Large intestine (tissue), 3 donors: ENCODE measurements at regions not wholly inside any gene's neighbourhood (a gene's known extent, or its start where the extent isn't known, plus 50 kb on each side); places are given as distances from the start of the nearest gene placed in this dataset.
"Not testable (repeated sequence)": the region's sequence is repeated elsewhere in the genome, so short reads cannot be mapped to it uniquely, and the experiment has no call there.

Source experiments
- DNase-seq, 2 donors: peaks; one replicate each; pipeline versions ENCODE4 v3.0.0 to v3.0.0-alpha.2; 2013
- H3K27ac ChIP-seq: one replicate; pipeline ENCODE4 v1.5.1; 2013; ENCODE audit warnings: low read length
- H3K27me3 ChIP-seq: 2 replicates; pipeline ENCODE4 v1.6.1; 2013; ENCODE audit warnings: low read length; ENCODE audit not compliant: control insufficient read depth, insufficient read depth
- H3K36me3 ChIP-seq: 2 replicates; pipeline ENCODE4 v1.6.1; 2013; ENCODE audit warnings: low read length; ENCODE audit not compliant: control insufficient read depth, insufficient read depth
- H3K4me1 ChIP-seq: one replicate; pipeline ENCODE4 v1.6.1; 2013; ENCODE audit warnings: low read length; ENCODE audit not compliant: control insufficient read depth, insufficient read depth
- H3K4me3 ChIP-seq: one replicate; pipeline ENCODE4 v1.5.1; 2013; ENCODE audit warnings: low read length
- H3K9me3 ChIP-seq: one replicate; pipeline ENCODE4 v1.6.1; 2013; ENCODE audit warnings: mild to moderate bottlenecking, low read depth, low read length, moderate library complexity; ENCODE audit not compliant: control insufficient read depth
- WGBS: methylation state at CpG from one replicate; pipeline ENCODE4 v1.1.5; 2013; ENCODE audit warnings: low lambda C conversion rate; ENCODE audit not compliant: insufficient coverage; 5-methylcytosine and 5-hydroxymethylcytosine counted together

DNA sequence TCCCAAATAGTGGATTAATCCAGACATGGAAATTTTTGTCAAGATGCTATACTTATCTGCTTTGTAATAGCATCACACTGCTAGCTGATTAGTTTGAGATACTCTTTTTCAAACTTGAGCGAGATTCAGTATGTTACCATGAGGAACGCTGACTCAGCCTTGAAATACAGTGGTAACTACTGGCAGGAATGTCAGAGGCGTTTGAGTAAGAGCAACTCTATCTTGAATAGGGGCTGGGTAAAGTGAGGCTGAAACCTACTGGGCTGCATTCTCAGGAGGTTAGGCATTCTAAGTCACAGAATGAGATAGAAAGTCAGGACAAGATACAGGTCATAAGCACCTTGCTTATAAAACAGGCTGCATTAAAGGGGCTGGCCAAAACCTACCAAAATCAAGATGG is 2519.6 kb downstream of the ARAP2 start:
- WGBS = no CpG with 5 or more reads among the region's 3 CpGs
- Histone ChIP-seq H3K27ac (no peak overlapping the region), H3K36me3 (no peaks in the 10 kb centered on the region), H3K9me3 (no peaks in the 10 kb centered on the region), H3K4me3 (no peak overlapping the region), H3K27me3 (no peaks in the 10 kb centered on the region), H3K4me1 (no peaks in the 10 kb centered on the region)
- no peak for DNase-seq

GRCh38 chr4:33725861-33726260 is 2518.5 kb downstream of the ARAP2 start:
- no peak for DNase-seq
- Histone ChIP-seq H3K36me3 (no peaks in the 10 kb centered on the region), H3K27ac (no peak overlapping the region), H3K4me1 (no peaks in the 10 kb centered on the region), H3K4me3 (no peak overlapping the region), H3K27me3 (no peaks in the 10 kb centered on the region), H3K9me3 (no peaks in the 10 kb centered on the region)
- no CpG with 5 or more reads among the region's 2 CpGs for WGBS

- DNase-seq = no peak
- H3K36me3 ChIP-seq = no peaks in the 10 kb centered on the region
- H3K4me1 ChIP-seq = no peaks in the 10 kb centered on the region
- no peaks in the 10 kb centered on the region for H3K27me3 ChIP-seq
- H3K27ac ChIP-seq = no peak overlapping the region
- no peak overlapping the region for H3K4me3 ChIP-seq
- 67% methylated on average over 1 of the region's 2 CpGs for WGBS
- H3K9me3 ChIP-seq = no peaks in the 10 kb centered on the region
Observed at GRCh38 chr4:33737726-33738125, 2506.6 kb downstream of the ARAP2 start.

GRCh38 chr4:33739884-33740632 is 2504.3 kb downstream of the ARAP2 start:
- 70% methylated on average over 2 of the region's 10 CpGs for WGBS

DNA sequence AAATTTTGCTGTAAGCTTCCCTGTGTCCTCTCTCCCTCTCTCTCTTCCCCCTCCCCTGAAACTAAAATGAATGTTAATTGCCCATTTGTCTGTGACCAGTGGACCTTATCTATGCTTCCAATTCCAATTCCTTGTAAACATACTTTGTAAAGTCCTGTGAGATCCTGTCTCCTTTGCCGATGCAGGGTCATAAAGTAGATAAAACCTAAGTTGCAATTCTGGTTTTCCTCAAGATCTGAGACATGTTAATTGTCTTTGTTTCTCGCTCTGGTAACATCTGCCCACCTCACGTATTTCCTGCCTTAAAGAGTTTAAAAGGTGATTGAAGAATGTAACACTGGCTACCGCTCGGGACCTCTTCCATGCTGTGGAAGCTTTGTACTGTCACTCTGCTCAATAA is 2503.4 kb downstream of the ARAP2 start:
- not testable (repeated sequence) for H3K4me1 ChIP-seq, H3K27ac ChIP-seq, H3K27me3 ChIP-seq, H3K4me3 ChIP-seq, H3K36me3 ChIP-seq, DNase-seq, H3K9me3 ChIP-seq
- WGBS = no CpG with 5 or more reads among the region's 5 CpGs

More at GRCh38 chr4:33739884-33740632, 2504.3 kb downstream of the ARAP2 start:
- Histone ChIP-seq H3K27ac (no peak overlapping the region), H3K4me3 (no peak overlapping the region), H3K9me3 (no peaks in the 10 kb centered on the region), H3K36me3 (no peaks in the 10 kb centered on the region), H3K4me1 (no peaks in the 10 kb centered on the region), H3K27me3 (no peaks in the 10 kb centered on the region)
- no peak for DNase-seq

- Histone ChIP-seq H3K27ac (no peak overlapping the region), H3K4me1 (no peaks in the 10 kb centered on the region), H3K9me3 (no peaks in the 10 kb centered on the region), H3K36me3 (no peaks in the 10 kb centered on the region), H3K4me3 (no peak overlapping the region), H3K27me3 (no peaks in the 10 kb centered on the region)
- WGBS = 100% methylated on average over 1 of the region's 2 CpGs
- no peak for DNase-seq
Observed at GRCh38 chr4:33746979-33747378, 2497.3 kb downstream of the ARAP2 start.

GRCh38 chr4:33751050-33751449 is 2493.3 kb downstream of the ARAP2 start:
- H3K4me1 ChIP-seq = no peaks in the 10 kb centered on the region
- H3K27ac ChIP-seq = no peak overlapping the region
- 100% methylated on average over 1 of the region's 3 CpGs for WGBS
- no peaks in the 10 kb centered on the region for H3K9me3 ChIP-seq
- H3K36me3 ChIP-seq = no peaks in the 10 kb centered on the region
- H3K27me3 ChIP-seq = no peaks in the 10 kb centered on the region
- no peak for DNase-seq
- no peak overlapping the region for H3K4me3 ChIP-seq

DNA sequence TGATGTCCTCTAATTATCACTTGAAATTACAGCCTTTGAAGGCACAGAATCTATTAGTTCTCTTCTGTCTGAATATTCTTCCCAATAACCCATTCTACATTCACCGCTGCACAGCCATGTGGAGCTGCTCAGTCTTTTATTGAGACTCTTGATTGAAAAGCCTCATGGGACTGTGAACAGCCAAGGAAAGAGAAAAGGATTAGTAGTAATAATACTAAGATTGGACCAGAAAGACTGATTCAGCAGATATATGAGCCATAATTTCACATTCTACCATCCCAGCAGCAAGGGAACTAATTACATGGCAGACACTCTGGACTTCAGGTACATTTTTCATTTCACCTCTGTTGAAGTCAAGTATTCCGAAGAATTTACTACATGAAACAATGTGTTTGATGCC is 2471.7 kb downstream of the ARAP2 start:
- Histone ChIP-seq H3K4me3 (no peak overlapping the region), H3K9me3 (peaks cover 3% of the 10 kb centered on the region), H3K4me1 (no peaks in the 10 kb centered on the region), H3K27ac (no peak overlapping the region), H3K36me3 (no peaks in the 10 kb centered on the region), H3K27me3 (no peaks in the 10 kb centered on the region)
- WGBS = 100% methylated on average over 1 of the region's 2 CpGs
- no peak for DNase-seq

GRCh38 chr4:33780952-33781791 is 2463.1 kb downstream of the ARAP2 start:
- Histone ChIP-seq H3K4me3 (no peak overlapping the region), H3K4me1 (no peaks in the 10 kb centered on the region), H3K9me3 (no peaks in the 10 kb centered on the region), H3K27me3 (no peaks in the 10 kb centered on the region), H3K27ac (no peak overlapping the region), H3K36me3 (no peaks in the 10 kb centered on the region)
- 84% methylated on average over 3 of the region's 6 CpGs for WGBS
- DNase-seq = no peak

DNA sequence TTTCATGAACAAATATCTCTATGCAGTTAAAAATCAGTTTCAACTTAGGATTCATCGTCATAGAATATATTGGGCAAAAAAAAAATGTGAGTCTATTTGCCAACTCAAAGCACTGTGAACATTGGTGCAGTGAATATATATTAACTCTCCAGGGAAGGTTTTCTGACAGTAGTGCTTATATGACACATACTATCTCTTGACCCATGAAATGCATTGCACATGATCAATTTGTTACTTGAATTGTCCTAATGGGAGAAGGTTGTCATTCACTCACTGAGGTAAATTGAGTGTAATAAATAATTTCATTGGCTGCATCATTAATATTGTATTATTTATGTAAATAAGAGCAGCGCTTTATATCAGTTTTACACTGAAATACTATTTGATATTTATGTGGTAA is 2458.5 kb downstream of the ARAP2 start:
- Histone ChIP-seq H3K36me3 (no peaks in the 10 kb centered on the region), H3K4me1 (no peaks in the 10 kb centered on the region), H3K27me3 (no peaks in the 10 kb centered on the region), H3K27ac (no peak overlapping the region), H3K4me3 (no peak overlapping the region), H3K9me3 (no peaks in the 10 kb centered on the region)
- no peak for DNase-seq
- WGBS = 67% methylated on average over 1 of the region's 2 CpGs
